NCI-H128 (cell line): ENCODE measurements at regions not wholly inside any gene's neighbourhood (a gene's known extent, or its start where the extent isn't known, plus 50 kb on each side); places are given as distances from the start of the nearest gene placed in this dataset.

Source experiments
- DNase-seq: peaks from one replicate; lab custom pipeline; 2025; ENCODE audit not compliant: unreplicated experiment; lab: John Stamatoyannopoulos, UW

- no peak for DNase-seq
Measured at GRCh38 chr17:71703701-71704100, 417.1 kb upstream of the SOX9 start.

DNA sequence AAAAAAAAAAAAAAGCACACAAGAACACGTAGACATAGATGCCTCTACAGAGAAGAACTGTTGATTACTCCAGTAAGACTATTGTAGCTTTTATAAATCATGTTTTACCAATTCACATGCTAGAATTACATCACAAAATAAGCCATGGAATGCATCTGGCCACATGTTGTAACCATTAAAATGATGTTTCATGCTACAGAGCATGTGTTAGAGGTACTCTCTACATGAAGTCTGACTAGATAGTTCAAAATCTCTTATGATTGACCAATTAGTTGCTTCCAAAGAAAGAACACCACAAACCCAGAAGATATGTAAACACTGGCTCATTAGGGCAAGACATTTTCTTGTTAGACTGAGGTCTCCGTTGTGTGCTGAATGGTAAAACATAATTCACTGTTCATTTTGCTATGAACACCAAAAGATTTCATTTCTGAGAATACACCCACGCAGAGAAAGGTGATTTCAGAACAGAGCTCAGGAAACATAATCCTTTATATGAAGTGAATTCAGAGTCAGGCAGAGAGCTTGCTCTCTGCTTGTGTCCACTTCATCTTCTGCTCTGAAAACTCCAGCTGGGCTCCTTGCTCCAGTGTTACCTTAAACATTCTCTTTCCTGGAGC is 411.4 kb upstream of the SOX9 start:
- no peak for DNase-seq

DNA sequence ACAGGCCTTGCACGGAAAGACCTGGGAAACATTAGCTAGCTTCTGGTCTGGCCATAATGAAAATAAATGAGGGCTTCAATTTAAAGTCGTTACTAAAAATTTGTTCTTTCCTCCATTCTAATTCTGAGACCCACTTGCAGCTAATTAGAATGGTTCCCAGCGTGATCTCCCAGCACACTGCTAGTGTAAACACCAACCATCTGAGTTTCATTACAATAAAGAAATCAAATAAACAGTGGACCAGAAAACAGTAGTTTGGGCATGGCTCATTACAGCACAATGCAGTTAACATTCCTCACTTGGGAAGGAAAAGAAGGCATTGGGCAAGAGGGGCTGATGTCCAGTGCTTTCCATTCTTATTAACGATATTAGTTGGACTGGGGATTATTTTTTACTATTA is 410.9 kb upstream of the SOX9 start:
- DNase-seq = no peak

DNA sequence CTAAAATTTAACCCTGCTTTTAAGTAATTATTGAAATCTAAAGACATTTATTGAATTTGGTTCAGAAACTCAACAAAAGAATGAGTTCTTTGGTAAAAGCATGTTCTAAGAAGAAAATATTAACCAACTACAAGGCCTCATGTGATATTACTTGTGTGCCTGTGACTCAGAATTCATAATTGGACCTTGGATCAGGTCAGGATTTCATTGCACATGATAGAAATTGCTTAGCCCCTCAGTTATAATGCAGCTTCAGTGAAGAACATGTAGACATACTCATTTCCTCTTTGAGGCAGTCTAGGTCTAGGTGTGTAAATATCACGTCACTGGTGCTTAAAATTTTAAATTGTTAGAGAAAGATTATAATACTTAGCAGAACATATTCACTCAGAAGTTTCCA is 410.0 kb upstream of the SOX9 start:
- DNase-seq = no peak

DNA sequence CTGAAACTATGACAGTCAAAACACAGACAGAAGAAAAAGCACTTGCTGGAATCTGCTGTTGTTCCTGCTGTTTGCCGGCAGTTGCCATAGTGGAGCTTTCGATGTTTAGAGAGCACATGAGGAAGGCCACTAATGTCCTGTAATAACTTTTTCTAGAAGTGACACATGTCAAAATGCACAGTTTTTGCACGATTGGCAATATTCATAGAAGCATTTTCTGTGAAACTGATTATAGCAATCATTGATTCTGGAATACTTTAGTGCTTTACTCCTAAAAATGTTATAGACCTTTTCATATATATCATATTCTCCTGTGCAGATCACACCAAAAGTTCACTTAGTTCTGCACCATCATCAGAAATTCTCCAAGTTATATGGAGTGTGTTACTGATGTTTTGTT is 407.0 kb upstream of the SOX9 start:
- no peak for DNase-seq

DNA sequence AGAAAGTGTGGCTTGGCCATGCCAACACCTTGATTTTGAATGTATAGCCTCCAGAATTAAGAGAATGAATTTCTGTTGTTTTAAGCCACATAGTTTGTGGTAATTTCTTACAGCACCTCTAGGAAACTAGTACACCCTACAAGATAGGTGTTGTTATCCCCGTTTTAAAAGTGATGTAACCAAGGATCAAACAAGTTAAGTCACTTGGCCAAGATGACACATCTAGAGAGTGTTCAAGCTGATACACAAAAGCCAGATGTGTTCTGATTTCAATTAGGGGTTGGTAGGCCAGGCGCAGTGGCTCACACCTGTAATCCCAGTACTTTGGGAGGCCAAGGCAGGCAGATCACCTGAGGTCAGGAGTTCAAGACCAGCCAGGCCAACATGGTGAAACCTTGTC is 396.5 kb upstream of the SOX9 start:
- no peak for DNase-seq

DNA sequence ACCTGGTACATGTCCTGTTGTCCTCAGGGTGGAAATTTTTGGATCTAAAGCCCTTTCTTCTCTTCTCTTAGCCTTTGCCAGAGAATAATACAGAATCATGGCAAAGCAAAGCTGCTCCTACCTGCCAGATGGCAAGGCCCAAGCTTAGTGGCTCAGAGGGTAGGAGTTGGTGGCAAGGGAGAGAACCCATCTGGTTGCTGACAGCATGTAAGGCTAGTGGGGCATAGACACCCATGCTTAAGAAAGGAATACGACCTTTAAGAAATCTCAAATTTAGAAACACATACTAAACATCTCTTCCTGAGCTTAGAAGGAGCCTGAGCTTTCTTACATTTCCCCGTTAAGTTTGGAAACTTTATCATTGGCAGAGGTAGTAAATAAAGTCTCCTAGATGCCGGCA is 395.0 kb upstream of the SOX9 start:
- DNase-seq = no peak

- DNase-seq = no peak
Measured at GRCh38 chr17:71726341-71726740, 394.5 kb upstream of the SOX9 start.

DNA sequence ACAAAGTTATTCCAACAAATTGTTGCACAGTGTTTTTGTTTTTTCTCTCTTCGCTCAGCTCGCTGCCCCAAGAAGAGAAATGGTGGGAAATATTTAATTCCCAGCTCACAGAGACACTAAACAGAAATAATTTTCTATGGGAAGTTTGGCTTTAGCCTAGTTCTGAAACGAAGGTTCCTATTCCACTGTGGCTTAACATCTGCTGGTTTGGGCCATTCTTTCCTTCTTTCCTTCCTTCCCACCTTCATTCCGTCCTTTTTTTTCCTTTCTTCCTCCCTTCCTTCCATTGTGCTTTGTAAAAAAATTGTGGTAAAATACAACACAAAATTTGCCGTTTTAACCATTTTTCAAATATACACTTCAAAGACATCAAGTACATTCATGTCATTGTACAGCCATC is 393.5 kb upstream of the SOX9 start:
- no peak for DNase-seq

GRCh38 chr17:71727723-71728122 is 393.1 kb upstream of the SOX9 start:
- no peak for DNase-seq

DNA sequence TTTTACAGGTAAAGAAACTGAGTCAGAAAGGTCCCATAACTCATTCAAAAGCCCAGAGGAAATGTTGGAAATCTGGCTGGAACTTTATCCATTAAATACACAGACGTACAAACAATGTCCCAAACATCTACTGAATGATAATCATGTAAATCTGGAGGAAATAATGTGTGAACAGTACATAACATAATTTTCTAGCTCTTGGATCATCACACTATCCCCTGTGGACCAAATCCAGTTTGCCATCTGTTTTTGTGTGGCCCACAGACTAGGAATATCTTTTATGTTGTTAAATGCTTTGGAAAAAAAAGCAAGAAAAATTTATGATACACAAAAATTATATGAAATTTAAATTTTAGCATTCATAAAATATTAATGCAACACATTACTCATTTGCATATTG is 389.9 kb upstream of the SOX9 start:
- DNase-seq = no peak

DNA sequence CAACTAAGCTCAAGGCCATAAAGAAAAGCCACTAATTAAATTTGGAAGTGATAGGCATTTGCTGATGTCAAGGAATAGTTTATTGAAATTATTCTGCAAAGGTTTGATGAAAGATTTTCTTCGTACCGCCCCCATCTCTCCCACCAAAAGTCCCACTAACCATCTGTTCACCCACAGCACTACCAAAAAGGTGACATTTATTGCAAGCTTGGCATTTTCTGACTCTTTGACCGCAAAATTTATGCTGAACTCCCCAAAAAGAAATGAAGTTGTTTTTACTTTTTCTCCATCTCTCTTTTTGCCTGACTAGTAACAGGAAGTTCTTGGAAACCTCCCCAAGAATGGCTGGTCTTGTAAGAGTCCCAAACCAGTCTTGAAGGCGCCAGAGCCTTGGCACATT is 384.9 kb upstream of the SOX9 start:
- DNase-seq = no peak

DNA sequence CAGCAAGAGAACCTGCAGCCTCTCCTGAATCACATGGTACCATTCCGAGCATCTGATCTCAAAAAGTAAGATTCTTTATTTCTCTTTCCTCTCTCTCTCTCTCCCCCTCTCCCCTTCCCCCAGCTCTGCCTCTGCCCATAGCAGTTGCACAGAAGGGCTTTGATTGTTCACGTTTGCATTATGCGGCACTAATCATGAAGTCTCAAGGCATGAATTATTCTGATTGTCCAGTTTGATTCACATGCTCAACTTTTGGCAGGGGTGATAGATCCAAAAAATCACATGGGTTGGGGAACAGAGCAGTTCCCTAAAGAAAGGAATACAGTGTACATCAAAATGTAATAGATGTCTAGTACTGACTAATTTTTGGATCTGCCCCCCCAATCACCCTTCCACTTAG is 380.0 kb upstream of the SOX9 start:
- no peak for DNase-seq

- no peak for DNase-seq
Measured at GRCh38 chr17:71741836-71742235, 379.0 kb upstream of the SOX9 start.

DNA sequence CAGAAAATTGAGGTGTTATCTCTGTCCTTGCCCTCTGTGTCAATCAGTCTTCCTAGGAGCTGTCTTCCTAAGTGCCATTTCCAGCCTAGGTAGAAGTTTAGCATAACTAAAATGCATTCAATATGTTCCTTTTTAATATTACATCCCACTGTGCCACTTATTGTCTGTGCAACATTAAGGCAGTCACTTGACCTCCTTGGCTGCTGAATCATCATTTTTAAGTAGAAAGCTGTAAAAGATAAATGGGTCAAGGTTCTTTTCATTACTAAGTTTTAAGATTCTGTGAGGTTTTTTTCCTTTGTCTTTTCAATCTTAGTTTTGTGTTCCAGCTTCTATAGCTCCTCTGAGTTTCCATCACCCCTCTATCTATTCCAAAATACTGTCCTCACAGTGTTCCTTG is 371.9 kb upstream of the SOX9 start:
- no peak for DNase-seq

GRCh38 chr17:71753070-71753469 is 367.8 kb upstream of the SOX9 start:
- no peak for DNase-seq

- no peak for DNase-seq
Measured at GRCh38 chr17:71757156-71757555, 363.7 kb upstream of the SOX9 start.

DNA sequence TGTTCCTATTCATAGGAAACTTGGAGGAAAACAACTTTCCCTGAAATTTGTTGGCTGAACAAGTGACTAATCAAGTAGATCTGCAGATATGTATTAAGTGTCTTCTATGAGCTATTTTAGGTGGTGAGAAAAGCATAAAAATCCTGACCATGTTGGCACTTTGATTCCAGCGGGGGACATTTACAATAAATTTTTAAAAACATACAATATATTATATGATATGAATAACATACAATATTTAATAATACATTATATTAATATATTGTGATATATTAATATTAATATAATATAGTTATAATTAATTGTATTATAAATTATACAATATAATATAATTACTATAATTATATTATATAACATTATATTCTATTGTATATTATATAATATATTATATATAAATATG is 362.9 kb upstream of the SOX9 start:
- no peak for DNase-seq

DNA sequence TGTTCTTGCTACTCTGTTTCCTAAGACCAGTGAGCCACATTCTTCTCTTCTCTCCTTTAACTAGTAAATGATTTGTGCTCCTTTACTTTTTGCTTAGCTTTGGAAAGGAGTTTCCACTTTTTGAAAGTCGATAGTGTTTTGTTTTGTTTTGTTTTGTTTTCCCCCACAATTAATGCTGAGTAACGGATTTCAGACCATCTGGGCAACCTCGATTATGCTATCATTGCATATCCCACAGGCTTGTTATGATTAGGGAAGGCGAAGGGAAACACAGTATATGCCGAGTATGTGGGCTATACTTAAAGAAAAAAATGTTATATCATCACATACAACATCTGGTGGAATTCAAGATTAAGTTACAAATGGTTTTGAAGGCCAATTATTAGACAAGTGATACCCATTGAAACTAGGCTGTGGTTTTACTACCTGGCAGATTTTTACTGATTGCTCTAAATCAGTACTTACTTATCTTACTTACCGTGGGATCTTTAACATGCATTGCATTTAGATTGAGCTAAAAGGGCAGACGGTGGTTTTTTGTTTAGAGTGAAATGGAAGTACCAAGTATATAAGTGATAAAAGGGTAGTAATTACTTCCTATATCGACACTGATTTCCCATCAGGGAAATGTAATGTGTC is 361.3 kb upstream of the SOX9 start:
- no peak for DNase-seq

DNA sequence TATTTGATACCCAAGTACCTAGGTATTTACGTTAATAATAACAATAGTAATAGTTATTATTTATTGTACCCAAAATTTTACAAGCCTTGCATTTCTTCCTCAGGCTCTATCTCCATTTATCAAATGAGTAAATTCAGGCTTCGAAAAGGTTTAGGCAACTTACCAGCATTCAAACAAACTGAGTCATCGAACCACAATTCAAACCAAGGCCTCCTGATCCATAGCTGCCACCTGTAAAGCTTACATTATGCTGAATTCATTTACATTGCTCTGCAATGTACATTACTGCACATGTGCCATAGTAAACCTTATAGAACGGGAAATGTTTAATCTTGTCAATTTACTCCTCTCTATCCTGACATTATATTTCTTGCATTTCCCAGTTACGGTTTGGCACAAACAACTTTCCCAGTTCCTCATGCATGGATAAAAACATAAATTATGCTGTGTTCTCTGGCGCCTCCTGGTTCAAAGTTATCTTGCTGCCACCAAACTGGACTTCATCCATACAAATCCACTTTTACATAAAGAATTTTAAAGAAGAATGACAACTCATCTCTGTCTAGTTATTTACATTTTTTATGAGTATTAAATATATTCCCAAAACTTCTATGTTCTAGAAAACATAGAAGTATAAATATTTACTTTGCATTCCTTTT is 360.6 kb upstream of the SOX9 start:
- no peak for DNase-seq

GRCh38 chr17:71762526-71762925 is 358.3 kb upstream of the SOX9 start:
- DNase-seq = no peak

DNA sequence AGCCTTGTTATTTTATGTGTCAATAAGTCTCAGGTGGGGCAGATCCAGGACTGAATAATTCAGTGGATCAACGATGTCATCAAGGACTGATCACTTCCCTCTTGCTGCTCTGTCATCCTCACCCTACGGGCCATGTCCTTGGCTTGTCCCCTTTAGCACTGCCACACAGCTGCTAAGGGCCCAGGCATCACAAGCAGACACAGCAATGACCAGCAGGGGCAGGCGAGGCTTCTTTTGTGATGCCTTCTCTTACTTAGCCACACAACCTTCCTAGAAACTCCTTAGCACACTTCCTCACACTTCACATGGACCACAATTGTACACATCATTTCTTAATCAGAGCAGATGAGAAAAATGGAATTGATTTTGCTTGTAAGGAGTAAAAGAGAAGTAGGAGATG is 356.3 kb upstream of the SOX9 start:
- DNase-seq = no peak

- no peak for DNase-seq
Measured at GRCh38 chr17:71765437-71765836, 355.4 kb upstream of the SOX9 start.
